Suprapubic skin (tissue), 3 donors: ENCODE measurements at regions not wholly inside any gene's neighbourhood (a gene's known extent, or its start where the extent isn't known, plus 50 kb on each side); places are given as distances from the start of the nearest gene placed in this dataset.

Experiments used
- CTCF ChIP-seq, 2 donors: fragments of 200-600 bp in 1 of 2; fragments of 450-650 bp in 1 of 2; sonication (generic) in 1 of 2; IDR thresholded peaks; one replicate each; pipeline ENCODE4 v1.5.1; 2016 to 2019; ENCODE audit warnings: antibody characterized with exemption in 2 of 2, mild to moderate bottlenecking in 1 of 2, moderate library complexity in 1 of 2
- POLR2A ChIP-seq, 2 donors: fragments of 450-650 bp; IDR thresholded peaks; one replicate each; pipeline ENCODE4 v1.6.1; 2017; ENCODE audit warnings: antibody characterized with exemption in 2 of 2, mild to moderate bottlenecking in 2 of 2, moderate library complexity in 2 of 2

DNA sequence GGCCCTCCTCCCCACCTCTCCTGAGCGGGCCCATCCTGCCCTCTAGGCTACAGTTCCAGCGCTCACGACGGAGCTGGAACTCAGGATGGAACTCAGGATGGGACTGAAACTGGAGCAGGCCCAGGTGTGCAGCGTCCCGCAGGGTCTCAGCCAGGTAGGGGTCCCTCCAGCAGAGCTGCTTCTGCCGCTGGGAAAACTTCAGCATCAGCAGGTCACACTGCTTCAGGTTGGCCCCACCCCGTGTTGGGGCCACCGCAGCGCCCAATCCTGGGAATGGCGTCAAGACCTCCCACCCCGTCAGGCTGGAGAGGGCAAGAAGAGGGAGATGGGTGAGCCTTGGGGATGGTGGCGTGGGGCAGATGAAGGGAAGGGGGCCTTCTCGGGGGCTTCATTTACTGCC, 62.6 kb upstream of the TMEM97 start:
- TF ChIP-seq POLR2A (IDR thresholded peaks at IDR 0.05) (no peak), CTCF (IDR thresholded peaks at IDR 0.05) (no peak)
